ENCODE measurements at regions not wholly inside any gene's neighbourhood (a gene's known extent, or its start where the extent isn't known, plus 50 kb on each side); places are given as distances from the start of the nearest gene placed in this dataset.

- no peak overlapping the region for H3K9ac ChIP-seq
- H3K9me2 ChIP-seq, result no peaks in the 10 kb centered on the region
- H2AFZ ChIP-seq (ENCODE audit: low read depth), result no peak overlapping the region
- TF ChIP-seq EZH2phosphoT487 (IDR thresholded peaks at IDR 0.05; ENCODE audit: borderline replicate concordance, low read depth) (no peak), MXI1 (IDR thresholded peaks at IDR 0.05; ENCODE audit: low read depth, low read length) (no peak), USF1 (IDR thresholded peaks at IDR 0.05; ENCODE audit: borderline replicate concordance, low read depth) (no peak), GABPA (IDR thresholded peaks at IDR 0.05; ENCODE audit: low read depth) (no peak), MEF2A (IDR thresholded peaks at IDR 0.05; ENCODE audit: borderline replicate concordance, low read depth) (no peak), REST (IDR thresholded peaks at IDR 0.05; ENCODE audit: low read depth, low read length) (no peak), EP300 (IDR thresholded peaks at IDR 0.05; ENCODE audit: borderline replicate concordance in 1 of 2, low read depth in 1 of 2, low read length in 1 of 2) (no peak), ZBTB33 (IDR thresholded peaks at IDR 0.05; ENCODE audit: borderline replicate concordance, low read depth) (no peak), NFIC (IDR thresholded peaks at IDR 0.05; ENCODE audit: borderline replicate concordance) (no peak)
- H3K4me3 ChIP-seq (ENCODE audit: low read depth in 2 of 2, low read length in 1 of 2), result no peak overlapping the region
- H3K27ac ChIP-seq (ENCODE audit: low read depth in 2 of 2, low read length in 1 of 2), result no peak overlapping the region
- H3K9me3 ChIP-seq, result no peaks in the 10 kb centered on the region
- no peaks in the 10 kb centered on the region for H3K27me3 ChIP-seq (ENCODE audit: insufficient read depth)
- H4K20me1 ChIP-seq (ENCODE audit: insufficient read depth), result no peaks in the 10 kb centered on the region
- H3F3A ChIP-seq (replicated peaks; ENCODE audit: insufficient read depth), result no peaks in the 10 kb centered on the region
- no peaks in the 10 kb centered on the region for H3K4me1 ChIP-seq (ENCODE audit: control insufficient read depth in 1 of 2, insufficient read depth in 2 of 2, low read depth in 1 of 2, low read length in 1 of 2)
- H3K79me2 ChIP-seq (ENCODE audit: insufficient read depth), result no peaks in the 10 kb centered on the region
- H3K4me2 ChIP-seq, result no peak overlapping the region
- ChIA-PET CTCF (no interaction called here), POLR2A (no interaction called here)
- 33% methylated on average over 1 of the region's 4 CpGs for WGBS (ENCODE audit: low lambda C conversion rate)
- no peak for DNase-seq
- no peaks in the 10 kb centered on the region for H3K36me3 ChIP-seq (replicated peaks in 1 of 2; ENCODE audit: control insufficient read depth in 1 of 2, insufficient read depth in 2 of 2, low read length in 1 of 2)
Measured at GRCh38 chr2:49664827-49665226, 510.5 kb upstream of the FSHR start.

GRCh38 chr2:49661809-49662208 lies 507.5 kb upstream of the FSHR start:
- Histone ChIP-seq H3K9me3 (no peaks in the 10 kb centered on the region), H3K9ac (no peak overlapping the region), H3F3A (replicated peaks; ENCODE audit: insufficient read depth) (no peaks in the 10 kb centered on the region), H3K27me3 (ENCODE audit: insufficient read depth) (no peaks in the 10 kb centered on the region), H3K4me3 (ENCODE audit: low read depth in 2 of 2, low read length in 1 of 2) (no peak overlapping the region), H3K36me3 (replicated peaks in 1 of 2; ENCODE audit: control insufficient read depth in 1 of 2, insufficient read depth in 2 of 2, low read length in 1 of 2) (no peaks in the 10 kb centered on the region), H3K4me2 (no peak overlapping the region), H3K79me2 (ENCODE audit: insufficient read depth) (no peaks in the 10 kb centered on the region), H3K27ac (ENCODE audit: low read depth in 2 of 2, low read length in 1 of 2) (no peak overlapping the region), H2AFZ (ENCODE audit: low read depth) (no peak overlapping the region), H3K4me1 (ENCODE audit: control insufficient read depth in 1 of 2, insufficient read depth in 2 of 2, low read depth in 1 of 2, low read length in 1 of 2) (no peaks in the 10 kb centered on the region; a peak in 1 of 4 replicates), H3K9me2 (no peaks in the 10 kb centered on the region; the same call in 1 of the 2 replicates), H4K20me1 (ENCODE audit: insufficient read depth) (no peaks in the 10 kb centered on the region)
- CTCF ChIA-PET, result interaction anchor here (2.6 kb wide), 1 partner anchor 26 kb away, joined by 11 read pairs; no protein-coding TSS in a partner anchor
- POLR2A ChIA-PET, result no interaction called here
- no peak for DNase-seq
- WGBS (ENCODE audit: low lambda C conversion rate), result 16% methylated on average over 1 of the region's 1 CpG
- no peak for TF ChIP-seq ELF1 (IDR thresholded peaks at IDR 0.05)
- no peak for TF ChIP-seq RCOR1 (IDR thresholded peaks at IDR 0.05; ENCODE audit: low read length)
- TF ChIP-seq TEAD4 (IDR thresholded peaks at IDR 0.05; ENCODE audit: borderline replicate concordance, insufficient read depth), result no peak
- no peak for TF ChIP-seq NRF1 (IDR thresholded peaks at IDR 0.05; ENCODE audit: low read depth, low read length)
- no peak for TF ChIP-seq TCF12 (IDR thresholded peaks at IDR 0.05)
- TF ChIP-seq REST (IDR thresholded peaks at IDR 0.05; ENCODE audit: low read depth, low read length), result no peak
- no peak for TF ChIP-seq MXI1 (IDR thresholded peaks at IDR 0.05; ENCODE audit: low read depth, low read length)
- no peak for TF ChIP-seq RXRA (IDR thresholded peaks at IDR 0.05; ENCODE audit: borderline replicate concordance, low read depth)
- no peak for TF ChIP-seq USF2 (IDR thresholded peaks at IDR 0.05; ENCODE audit: borderline replicate concordance, low read depth, low read length)

Data from SK-N-SH (cell line).